GM19468 (cell line): ENCODE measurements at regions not wholly inside any gene's neighbourhood (a gene's known extent, or its start where the extent isn't known, plus 50 kb on each side); places are given as distances from the start of the nearest gene placed in this dataset.
"Not testable (repeated sequence)": the region's sequence is repeated elsewhere in the genome, so short reads cannot be mapped to it uniquely, and the experiment has no call there.

Source experiments
- ATAC-seq: cut with Tn5 transposase; IDR thresholded peaks from one replicate; pipeline ENCODE4 v1.9.1; 2021; ENCODE audit warnings: mild to moderate bottlenecking, moderate library complexity, moderate number of reproducible peaks; ENCODE audit not compliant: unreplicated experiment; ENCODE audit errors: extremely low read depth

- ATAC-seq: no peak
These were observed 140.2 kb upstream of the KLF6 start for GRCh38 chr10:3925184-3925583.

- ATAC-seq: no peak
These were observed 139.3 kb upstream of the KLF6 start for GRCh38 chr10:3924344-3924743.

GRCh38 chr10:3923033-3923432 is 138.0 kb upstream of the KLF6 start:
- ATAC-seq: no peak

- ATAC-seq: no peak
These were observed 134.8 kb upstream of the KLF6 start for GRCh38 chr10:3919709-3920308.

GRCh38 chr10:3917392-3917791 is 132.4 kb upstream of the KLF6 start:
- not testable (repeated sequence) for ATAC-seq

GRCh38 chr10:3914733-3915132 is 129.7 kb upstream of the KLF6 start:
- ATAC-seq: no peak

GRCh38 chr10:3911713-3912442 is 126.9 kb upstream of the KLF6 start:
- ATAC-seq: no peak

GRCh38 chr10:3911241-3911640 is 126.2 kb upstream of the KLF6 start:
- ATAC-seq: no peak

GRCh38 chr10:3909339-3909738 is 124.3 kb upstream of the KLF6 start:
- ATAC-seq: no peak

GRCh38 chr10:3908183-3908582 is 123.2 kb upstream of the KLF6 start:
- no peak for ATAC-seq

- ATAC-seq: no peak
These were observed 122.5 kb upstream of the KLF6 start for GRCh38 chr10:3907514-3907913.

GRCh38 chr10:3906511-3907111 is 121.6 kb upstream of the KLF6 start:
- no peak for ATAC-seq

- ATAC-seq: no peak
These were observed 119.5 kb upstream of the KLF6 start for GRCh38 chr10:3904419-3904960.

- peak; percentile 4 for ATAC-seq
These were observed 117.9 kb upstream of the KLF6 start for GRCh38 chr10:3902809-3903410.

- ATAC-seq: peak; percentile 91
These were observed 117.2 kb upstream of the KLF6 start for GRCh38 chr10:3902054-3902808.

GRCh38 chr10:3901370-3901769 is 116.4 kb upstream of the KLF6 start:
- ATAC-seq: no peak

GRCh38 chr10:3900391-3900790 is 115.4 kb upstream of the KLF6 start:
- no peak for ATAC-seq

- ATAC-seq: no peak
These were observed 113.8 kb upstream of the KLF6 start for GRCh38 chr10:3898821-3899220.

GRCh38 chr10:3897156-3897555 is 112.1 kb upstream of the KLF6 start:
- ATAC-seq: no peak

GRCh38 chr10:3896161-3896560 is 111.2 kb upstream of the KLF6 start:
- no peak for ATAC-seq
